ACC112 (cell line): ENCODE measurements at regions not wholly inside any gene's neighbourhood (a gene's known extent, or its start where the extent isn't known, plus 50 kb on each side); places are given as distances from the start of the nearest gene placed in this dataset.

Experiments
- H2AFZ ChIP-seq: fragments of 200-600 bp; sonication (generic); one replicate; pipeline ENCODE4 v1.6.0; 2017; ENCODE audit warnings: antibody characterized with exemption, low read length; ENCODE audit not compliant: unreplicated experiment
- H3K27ac ChIP-seq: fragments of 200-600 bp; sonication (generic); 2 replicates; pipeline ENCODE4 v1.5.1; 2014; ENCODE audit warnings: low read depth, mild to moderate bottlenecking, antibody characterized with exemption, low read length, moderate library complexity
- H3K27me3 ChIP-seq: fragments of 200-600 bp; sonication (generic); 2 replicates; pipeline ENCODE4 v1.6.1; 2014; ENCODE audit warnings: mild to moderate bottlenecking, antibody characterized with exemption, low read length, moderate library complexity, mixed read lengths; ENCODE audit not compliant: insufficient read depth
- H3K36me3 ChIP-seq: fragments of 200-600 bp; sonication (generic); 2 replicates; pipeline ENCODE4 v1.6.1; 2016; ENCODE audit warnings: mild to moderate bottlenecking, antibody characterized with exemption, low read length, moderate library complexity, mixed read lengths; ENCODE audit not compliant: insufficient read depth
- H3K4me1 ChIP-seq: fragments of 200-600 bp; sonication (generic); one replicate; pipeline ENCODE4 v1.6.1; 2016; ENCODE audit warnings: low read length, mixed read lengths; ENCODE audit not compliant: insufficient read depth, unreplicated experiment, control insufficient read depth
- H3K4me3 ChIP-seq: fragments of 200-600 bp; sonication (generic); 2 replicates; pipeline ENCODE4 v1.5.1; 2014; ENCODE audit warnings: mild to moderate bottlenecking, low read depth, low read length
- H3K79me2 ChIP-seq: fragments of 200-600 bp; sonication (generic); one replicate; pipeline ENCODE4 v1.6.0; 2016; ENCODE audit warnings: low read length; ENCODE audit not compliant: control insufficient read depth, unreplicated experiment, insufficient read depth

DNA sequence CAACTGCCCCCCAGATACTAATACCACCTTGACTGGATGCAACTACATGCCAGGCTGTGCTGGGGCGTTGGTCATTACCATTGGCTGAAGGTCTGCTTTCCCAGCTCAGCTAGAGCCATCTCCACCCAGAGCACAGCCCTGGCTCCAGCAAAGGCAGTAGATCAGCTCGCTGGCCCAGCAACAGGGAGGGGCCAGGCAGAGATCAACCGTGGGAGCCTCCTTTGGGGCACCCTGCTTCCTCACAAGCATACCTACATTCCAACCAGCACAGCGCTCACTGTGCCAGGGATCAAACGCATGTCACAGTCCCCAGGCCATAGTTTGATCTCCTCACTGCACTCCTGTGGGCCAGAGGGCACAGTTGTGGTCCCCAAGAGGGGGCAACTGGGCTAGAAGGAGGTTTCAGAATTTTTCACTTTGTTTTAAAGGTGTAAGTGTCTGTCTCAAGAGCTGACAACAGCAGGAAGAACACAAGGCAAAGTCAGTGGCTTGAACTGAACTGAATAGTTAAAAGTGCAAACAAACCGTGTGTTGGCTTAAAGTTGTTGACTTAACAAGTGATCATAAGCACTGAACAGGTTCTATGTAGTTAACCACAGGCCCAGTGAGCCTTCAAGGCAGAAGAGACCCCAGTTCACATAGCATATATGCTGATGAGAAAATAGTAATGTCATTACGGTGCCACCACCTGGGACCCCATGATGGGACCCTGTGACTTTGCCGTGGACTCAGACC is 70.1 kb upstream of the BZW1 start:
- H3K36me3 ChIP-seq, result no peaks in the 10 kb centered on the region
- no peaks in the 10 kb centered on the region for H3K27me3 ChIP-seq
- no peak overlapping the region for H3K4me3 ChIP-seq
- peak overlapping the region; percentile 73 for H2AFZ ChIP-seq
- H3K4me1 ChIP-seq, result peaks cover 21% of the 10 kb centered on the region
- H3K27ac ChIP-seq, result peak overlapping the region; percentile 56; the same call in 1 of the 2 replicates
- no peaks in the 10 kb centered on the region for H3K79me2 ChIP-seq

DNA sequence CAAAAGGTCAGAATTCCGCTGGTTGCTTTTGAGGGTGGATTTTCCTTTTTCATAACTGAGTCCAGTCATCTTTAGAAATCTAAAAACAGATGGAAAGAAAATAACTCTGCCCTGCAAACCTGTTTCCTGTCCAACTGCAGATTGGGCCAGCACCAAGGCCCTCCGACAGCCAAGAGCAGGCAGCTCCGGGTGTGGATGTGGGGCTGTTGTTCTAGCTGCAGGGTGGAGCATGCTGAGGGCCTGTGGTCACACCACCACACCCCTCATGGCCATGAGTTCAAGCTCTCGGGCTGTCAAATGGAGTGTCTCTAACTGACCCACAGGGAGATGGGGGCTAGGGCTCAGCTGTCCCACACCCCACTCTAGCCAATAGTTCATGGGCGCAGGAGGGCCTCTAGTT is 69.3 kb upstream of the BZW1 start:
- H3K4me3 ChIP-seq, result no peak overlapping the region
- H2AFZ ChIP-seq, result peak overlapping the region; percentile 32
- no peaks in the 10 kb centered on the region for H3K36me3 ChIP-seq
- H3K27me3 ChIP-seq, result no peaks in the 10 kb centered on the region
- H3K4me1 ChIP-seq, result peaks cover 22% of the 10 kb centered on the region
- H3K27ac ChIP-seq, result peak overlapping the region; percentile 56; the same call in 1 of the 2 replicates
- no peaks in the 10 kb centered on the region for H3K79me2 ChIP-seq

DNA sequence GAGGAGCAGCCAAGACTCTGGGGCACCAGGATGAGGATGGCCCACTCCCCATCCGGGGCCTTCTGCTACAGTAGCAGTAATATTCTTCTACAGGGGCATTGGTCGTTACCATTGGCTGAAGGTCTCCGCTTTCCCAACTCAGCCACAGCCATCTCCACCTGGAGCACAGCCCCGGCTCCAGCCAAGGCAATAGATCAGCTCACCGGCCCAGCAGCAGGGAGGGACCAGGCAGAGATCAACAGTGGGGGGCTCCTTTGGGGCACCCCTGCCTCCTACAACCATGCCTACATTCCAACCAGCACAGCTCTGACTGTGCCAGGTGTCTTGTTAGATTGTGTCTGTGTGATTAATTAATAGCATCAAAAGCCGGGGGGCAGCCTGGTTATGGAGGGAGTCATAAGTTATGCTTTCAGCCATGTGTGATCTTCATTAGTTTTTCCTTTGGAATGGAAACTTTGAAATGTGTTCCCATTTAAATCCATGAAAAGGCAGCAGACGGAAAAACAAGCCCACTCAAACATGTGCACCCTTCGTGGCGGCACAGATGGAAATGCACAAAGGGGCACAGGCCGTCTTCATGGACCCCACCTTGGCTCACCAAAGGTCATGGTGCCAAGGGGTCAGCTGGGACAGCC is 68.6 kb upstream of the BZW1 start:
- Histone ChIP-seq H2AFZ (no peak overlapping the region), H3K36me3 (no peaks in the 10 kb centered on the region), H3K27ac (no peak overlapping the region)

DNA sequence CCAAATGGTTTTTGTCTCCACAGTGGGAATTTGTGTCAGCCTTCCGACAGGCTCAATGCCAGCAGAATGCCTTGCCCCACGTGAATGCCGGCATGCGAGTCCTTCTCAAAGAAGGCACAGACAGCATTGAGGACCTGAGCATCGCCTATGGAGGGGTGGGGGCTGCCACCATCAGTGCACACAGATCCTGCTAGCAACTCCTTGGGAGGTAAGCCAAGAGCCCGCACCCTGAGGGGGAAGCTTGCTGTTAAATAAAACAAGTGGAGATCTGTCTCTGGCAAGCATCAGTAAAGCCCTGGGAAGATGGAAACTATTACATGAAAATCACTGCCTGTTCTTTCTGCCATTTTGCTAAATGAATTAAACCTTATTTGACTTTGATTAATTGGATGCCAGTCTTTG is 67.5 kb upstream of the BZW1 start:
- Histone ChIP-seq H2AFZ (no peak overlapping the region), H3K27me3 (no peaks in the 10 kb centered on the region), H3K79me2 (no peaks in the 10 kb centered on the region)

More for the DNA sequence above, 68.6 kb upstream of the BZW1 start:
- Histone ChIP-seq H3K4me1 (peaks cover 29% of the 10 kb centered on the region), H3K4me3 (no peak overlapping the region), H3K27me3 (no peaks in the 10 kb centered on the region), H3K79me2 (no peaks in the 10 kb centered on the region)

DNA sequence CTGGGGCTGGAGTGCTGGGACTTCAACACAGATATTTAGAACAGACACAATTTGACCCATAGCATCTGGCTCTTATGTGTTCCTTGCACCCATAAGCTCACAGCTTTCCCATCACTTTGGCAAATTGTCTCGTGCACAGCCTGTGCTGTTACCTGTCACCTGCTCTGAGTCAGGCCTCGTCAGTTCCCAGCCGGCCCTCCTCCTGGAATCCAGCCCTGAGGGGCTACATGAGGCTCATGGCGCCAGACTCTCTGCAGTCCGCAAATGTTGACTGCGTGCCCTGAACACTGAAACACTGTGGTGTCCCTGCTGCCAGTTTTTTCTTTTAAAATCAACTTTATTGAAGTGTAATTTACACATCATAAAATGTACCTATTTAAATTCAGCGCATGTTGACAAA is 65.4 kb upstream of the BZW1 start:
- Histone ChIP-seq H3K4me3 (no peak overlapping the region), H3K4me1 (peaks cover 37% of the 10 kb centered on the region), H3K79me2 (no peaks in the 10 kb centered on the region), H3K27ac (no peak overlapping the region), H3K36me3 (no peaks in the 10 kb centered on the region), H3K27me3 (no peaks in the 10 kb centered on the region), H2AFZ (no peak overlapping the region)

More for the DNA sequence above, 67.5 kb upstream of the BZW1 start:
- H3K27ac ChIP-seq, result no peak overlapping the region
- peaks cover 38% of the 10 kb centered on the region for H3K4me1 ChIP-seq
- H3K36me3 ChIP-seq, result no peaks in the 10 kb centered on the region
- no peak overlapping the region for H3K4me3 ChIP-seq

DNA sequence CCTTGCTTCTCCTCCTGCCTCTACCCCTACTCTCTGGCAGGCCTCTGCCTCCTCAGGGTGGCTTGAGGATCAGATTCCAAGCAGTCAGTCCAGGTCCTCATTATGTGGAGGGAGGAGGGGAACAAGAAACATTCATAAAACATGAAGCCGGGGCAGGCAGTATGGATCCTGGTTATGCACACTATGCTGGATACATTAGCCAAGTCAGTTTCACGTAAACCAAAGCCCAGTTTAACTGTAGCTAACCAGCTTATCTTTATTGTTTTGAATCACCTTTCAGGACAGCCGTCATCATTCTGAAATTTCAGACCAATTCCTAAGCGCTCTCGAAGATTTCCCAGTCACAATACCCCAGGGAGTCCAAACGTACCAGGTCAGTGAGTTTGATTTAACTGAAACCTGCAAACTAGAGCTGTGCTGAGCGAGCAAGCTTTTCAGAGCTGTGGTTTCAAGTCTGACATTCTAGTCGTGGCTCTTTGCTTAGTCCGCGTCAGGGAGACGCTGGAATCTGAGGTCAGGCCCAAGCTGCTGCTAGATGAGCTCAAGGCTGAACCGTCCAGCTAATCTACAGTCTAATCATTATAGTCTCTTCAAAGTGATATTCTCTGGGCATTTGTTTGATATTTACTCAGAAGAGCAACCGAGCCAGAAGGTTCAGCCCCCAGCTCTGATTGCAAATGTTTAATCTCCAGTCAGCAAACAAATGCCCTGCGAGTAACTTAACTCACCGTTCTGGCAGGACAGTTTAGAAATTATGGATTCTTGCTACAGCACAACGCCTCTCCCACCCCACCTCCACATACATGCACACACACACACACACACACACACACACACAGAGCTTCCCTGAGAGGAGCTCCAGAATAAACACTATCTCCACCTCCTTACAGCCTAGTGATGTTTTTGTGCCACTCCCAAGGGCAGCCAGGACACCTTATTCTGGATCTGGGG is 63.8 kb upstream of the BZW1 start:
- Histone ChIP-seq H3K4me1 (peaks cover 22% of the 10 kb centered on the region), H2AFZ (peak overlapping the region; percentile 89), H3K79me2 (no peaks in the 10 kb centered on the region), H3K27ac (peak overlapping the region; percentile 97), H3K36me3 (no peaks in the 10 kb centered on the region), H3K27me3 (no peaks in the 10 kb centered on the region), H3K4me3 (peak overlapping the region; percentile 45; the same call in 1 of the 2 replicates)

DNA sequence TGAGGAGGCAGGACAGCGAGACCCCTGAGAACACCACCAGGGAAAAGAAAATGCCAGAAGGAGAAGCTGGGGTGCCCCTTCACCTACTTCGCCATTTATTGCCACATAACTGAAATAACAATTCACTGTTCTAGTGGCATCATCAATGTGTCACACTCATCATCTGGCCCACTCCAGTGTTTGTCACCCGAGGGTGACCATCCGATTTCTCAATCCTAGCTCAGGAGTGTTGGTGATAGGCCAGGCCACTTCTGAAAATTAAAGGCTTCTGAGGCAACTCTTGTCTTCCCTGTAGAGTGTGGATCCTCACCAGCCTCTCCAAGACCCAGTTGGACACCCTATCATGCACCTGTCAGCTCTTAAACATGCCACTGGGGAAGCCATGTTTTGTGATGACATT is 62.9 kb upstream of the BZW1 start:
- peak overlapping the region; percentile 11 for H2AFZ ChIP-seq
- no peaks in the 10 kb centered on the region for H3K27me3 ChIP-seq
- peaks cover 22% of the 10 kb centered on the region for H3K4me1 ChIP-seq
- H3K79me2 ChIP-seq, result no peaks in the 10 kb centered on the region
- H3K36me3 ChIP-seq, result no peaks in the 10 kb centered on the region
- H3K4me3 ChIP-seq, result no peak overlapping the region
- H3K27ac ChIP-seq, result peak overlapping the region; percentile 97

DNA sequence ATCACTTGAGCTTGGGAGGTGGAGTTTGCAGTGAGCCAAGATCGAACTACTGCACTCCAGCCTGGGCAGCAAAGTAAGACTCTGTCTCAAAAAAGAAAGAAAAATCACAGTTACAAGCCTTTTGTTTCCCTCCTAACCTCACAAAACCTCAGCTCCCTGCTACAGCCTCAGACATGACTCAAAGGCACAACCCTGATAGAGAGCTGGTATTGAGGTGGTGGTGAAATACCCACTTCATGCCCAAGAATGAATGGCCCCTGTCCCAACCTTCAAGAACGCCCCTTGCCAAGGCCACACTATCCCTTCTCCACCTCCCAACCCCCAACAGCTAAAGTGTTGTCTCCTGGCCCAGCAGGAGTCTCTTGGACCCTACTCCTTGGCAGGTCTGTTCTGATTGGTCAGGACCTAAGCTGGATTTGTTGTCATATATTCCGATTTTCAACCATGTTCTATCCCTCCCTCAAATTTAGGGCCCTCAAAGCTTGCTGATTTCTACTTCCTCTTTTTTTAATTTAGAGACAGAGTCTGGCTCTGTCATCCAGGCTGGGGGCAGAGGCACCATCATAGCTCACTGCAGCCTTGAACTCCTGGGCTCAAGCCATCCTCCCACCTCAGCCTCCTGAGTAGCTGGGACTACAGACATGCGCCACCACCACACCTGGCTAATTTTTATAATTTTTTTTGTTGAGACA is 61.9 kb upstream of the BZW1 start:
- H3K79me2 ChIP-seq, result no peaks in the 10 kb centered on the region
- H2AFZ ChIP-seq, result no peak overlapping the region
- H3K36me3 ChIP-seq, result no peaks in the 10 kb centered on the region
- no peak overlapping the region for H3K4me3 ChIP-seq
- no peak overlapping the region for H3K27ac ChIP-seq
- H3K27me3 ChIP-seq, result no peaks in the 10 kb centered on the region
- H3K4me1 ChIP-seq, result peaks cover 27% of the 10 kb centered on the region

DNA sequence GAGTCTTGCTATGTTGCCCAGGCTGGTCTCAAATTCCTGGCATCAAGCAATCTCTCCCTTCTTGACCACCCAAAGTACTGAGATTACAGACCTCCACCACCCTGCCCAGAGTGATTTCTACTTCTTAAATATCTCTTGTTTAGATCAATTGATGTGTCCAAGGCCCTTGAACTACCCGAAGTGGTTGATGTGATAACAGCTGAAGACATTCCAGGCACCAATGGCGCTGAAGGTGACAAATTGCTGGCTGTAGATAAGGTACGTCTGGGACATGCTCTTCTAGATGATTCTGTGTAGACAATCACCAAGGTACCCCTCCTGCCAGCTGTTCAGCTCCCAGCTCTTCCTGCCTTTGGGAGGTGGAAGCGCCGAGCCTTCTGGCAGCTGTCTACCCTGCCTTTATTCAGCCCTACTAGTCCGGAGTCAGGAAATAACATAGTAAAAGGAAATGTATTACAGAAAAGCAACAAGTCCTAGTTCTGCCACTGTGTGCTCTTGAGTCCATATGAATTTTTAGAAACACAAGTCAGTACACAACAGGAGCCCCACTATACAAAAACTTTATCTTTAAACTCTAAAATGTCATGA is 61.3 kb upstream of the BZW1 start:
- peaks cover 31% of the 10 kb centered on the region for H3K4me1 ChIP-seq
- no peaks in the 10 kb centered on the region for H3K27me3 ChIP-seq
- H3K79me2 ChIP-seq, result no peaks in the 10 kb centered on the region
- no peak overlapping the region for H3K27ac ChIP-seq
- H2AFZ ChIP-seq, result no peak overlapping the region
- H3K4me3 ChIP-seq, result no peak overlapping the region
- H3K36me3 ChIP-seq, result no peaks in the 10 kb centered on the region

DNA sequence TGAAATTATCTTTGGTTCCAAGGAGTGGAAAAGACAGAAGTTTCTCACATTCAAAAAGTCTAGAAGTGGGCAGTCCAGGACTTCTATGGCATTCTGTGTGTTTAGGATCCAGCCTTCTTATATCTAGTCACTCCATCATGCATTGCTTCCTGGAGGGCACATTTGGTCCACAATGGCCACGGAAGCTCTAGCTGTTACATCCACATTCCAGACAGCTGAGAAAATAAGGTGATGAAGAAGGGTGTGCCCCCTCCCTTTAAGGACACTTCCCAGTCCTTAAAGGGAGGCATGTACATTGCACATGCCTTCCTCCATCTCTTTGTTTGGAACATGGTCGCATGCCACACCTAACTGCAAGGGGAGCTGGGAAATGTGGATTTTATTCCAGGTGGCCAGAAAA is 59.9 kb upstream of the BZW1 start:
- H3K4me3 ChIP-seq, result no peak overlapping the region
- no peaks in the 10 kb centered on the region for H3K27me3 ChIP-seq
- no peak overlapping the region for H3K27ac ChIP-seq
- H2AFZ ChIP-seq, result no peak overlapping the region
- no peaks in the 10 kb centered on the region for H3K36me3 ChIP-seq
- H3K4me1 ChIP-seq, result peaks cover 35% of the 10 kb centered on the region
- H3K79me2 ChIP-seq, result no peaks in the 10 kb centered on the region
